HEK293 (cell line): ENCODE measurements at regions not wholly inside any gene's neighbourhood (a gene's known extent, or its start where the extent isn't known, plus 50 kb on each side); places are given as distances from the start of the nearest gene placed in this dataset.

Source experiments
- PBX3 ChIP-seq: sonication (generic); formaldehyde crosslinking; IDR thresholded peaks from 2 replicates; pipeline ENCODE4 v1.8.1; 2022; ENCODE audit warnings: mild to moderate bottlenecking, moderate library complexity, missing genetic modification reagents
- PRDM2 ChIP-seq: fragments of 450-650 bp; formaldehyde crosslinking; IDR thresholded peaks from 2 replicates; pipeline ENCODE4 v1.5.1; 2016; ENCODE audit warnings: missing biosample characterization, missing genetic modification characterization, borderline replicate concordance
- SETDB1 ChIP-seq: IDR thresholded peaks from one replicate; pipeline ENCODE4 v1.6.1; 2017; ENCODE audit warnings: mild to moderate bottlenecking, low read length, moderate library complexity, mixed read lengths; ENCODE audit not compliant: insufficient read length
- ZNF146 ChIP-seq: fragments of 450-650 bp; formaldehyde crosslinking; IDR thresholded peaks from 2 replicates; pipeline ENCODE4 v1.5.1; 2016; ENCODE audit warnings: missing biosample characterization, missing genetic modification characterization
- ZNF24 ChIP-seq: fragments of 450-650 bp; formaldehyde crosslinking; IDR thresholded peaks from 2 replicates; pipeline ENCODE4 v1.5.1; 2016; ENCODE audit warnings: missing biosample characterization, missing genetic modification characterization
- ZNF302 ChIP-seq: fragments of 450-650 bp; formaldehyde crosslinking; IDR thresholded peaks from 2 replicates; pipeline ENCODE4 v1.5.1; 2016; ENCODE audit warnings: missing biosample characterization, missing genetic modification characterization, low read depth
- ZNF350 ChIP-seq: fragments of 450-650 bp; formaldehyde crosslinking; IDR thresholded peaks from 2 replicates; pipeline ENCODE4 v1.5.0; 2017; ENCODE audit warnings: missing biosample characterization, mild to moderate bottlenecking, missing genetic modification characterization
- ZNF416 ChIP-seq: fragments of 450-650 bp; formaldehyde crosslinking; IDR thresholded peaks from 2 replicates; pipeline ENCODE4 v1.5.1; 2016; ENCODE audit warnings: missing biosample characterization, missing genetic modification characterization
- ZXDB ChIP-seq: fragments of 450-650 bp; formaldehyde crosslinking; IDR thresholded peaks from 2 replicates; pipeline ENCODE4 v1.5.1; 2016; ENCODE audit warnings: missing biosample characterization, missing genetic modification characterization

- no peak for TF ChIP-seq PBX3
- TF ChIP-seq PRDM2 (tag by site-specific recombination): no peak
- no peak for TF ChIP-seq ZNF350 (tag by site-specific recombination)
- TF ChIP-seq SETDB1: no peak
- TF ChIP-seq ZNF146 (tag by site-specific recombination): no peak
- no peak for TF ChIP-seq ZXDB (tag by site-specific recombination)
- TF ChIP-seq ZNF24 (tag by site-specific recombination): no peak
- TF ChIP-seq ZNF416 (tag by site-specific recombination): no peak
- TF ChIP-seq ZNF302 (tag by site-specific recombination): no peak
These were observed 143.9 kb downstream of the TLE3 start for GRCh38 chr15:69953816-69954215.
